H9 (cell line): ENCODE measurements at regions not wholly inside any gene's neighbourhood (a gene's known extent, or its start where the extent isn't known, plus 50 kb on each side); places are given as distances from the start of the nearest gene placed in this dataset.
A peak's percentile ranks its signal among the peaks of the same experiment; 100 is the strongest.

Experiments used
- DNase-seq: peaks from one replicate; pipeline ENCODE4 v3.0.0-alpha.2; 2017
- H2AFZ ChIP-seq: one replicate; pipeline ENCODE4 v1.6.1; 2013; ENCODE audit warnings: mild to moderate bottlenecking, low read length, control low read depth, moderate library complexity
- H2AK5ac ChIP-seq: 2 replicates; pipeline ENCODE4 v1.6.1; 2013; ENCODE audit warnings: low read length, control low read depth, mixed read lengths; ENCODE audit not compliant: insufficient read length
- H2BK120ac ChIP-seq: one replicate; pipeline ENCODE4 v1.6.1; 2013; ENCODE audit warnings: low read depth, mild to moderate bottlenecking, low read length, control low read depth, inconsistent platforms; ENCODE audit not compliant: poor library complexity, severe bottlenecking
- H2BK12ac ChIP-seq: 2 replicates; pipeline ENCODE4 v1.6.1; 2013; ENCODE audit warnings: low read length, control low read depth, mixed read lengths, low read depth; ENCODE audit not compliant: insufficient read length
- H2BK15ac ChIP-seq: 2 replicates; pipeline ENCODE4 v1.6.1; 2013; ENCODE audit warnings: low read depth, low read length, control low read depth
- H2BK20ac ChIP-seq: one replicate; pipeline ENCODE4 v1.6.1; 2013; ENCODE audit warnings: low read depth, mild to moderate bottlenecking, low read length, control low read depth, inconsistent platforms; ENCODE audit not compliant: poor library complexity, severe bottlenecking
- H2BK5ac ChIP-seq: 2 replicates; pipeline ENCODE4 v1.6.1; 2013; ENCODE audit warnings: low read length, control low read depth, mixed read lengths; ENCODE audit not compliant: insufficient read length
- H3K14ac ChIP-seq: 2 replicates; pipeline ENCODE4 v1.6.1; 2013; ENCODE audit warnings: low read length, control low read depth; ENCODE audit not compliant: insufficient read depth
- H3K18ac ChIP-seq: 2 replicates; pipeline ENCODE4 v1.6.1; 2013; ENCODE audit warnings: low read depth, mild to moderate bottlenecking, mixed read lengths, low read length, control low read depth; ENCODE audit not compliant: insufficient read length
- H3K23ac ChIP-seq: 2 replicates; pipeline ENCODE4 v1.6.1; 2013; ENCODE audit warnings: low read length, control low read depth, mixed read lengths, low read depth; ENCODE audit not compliant: insufficient read length
- H3K23me2 ChIP-seq: 2 replicates; pipeline ENCODE4 v1.6.1; 2013; ENCODE audit warnings: low read depth, mild to moderate bottlenecking, mixed read lengths, low read length, control low read depth; ENCODE audit not compliant: insufficient read length, poor library complexity, severe bottlenecking
- H3K27ac ChIP-seq: 2 replicates; pipeline ENCODE4 v1.5.1; 2013; ENCODE audit warnings: low read length, control low read depth, mixed read lengths, low read depth; ENCODE audit not compliant: insufficient read length
- H3K27me3 ChIP-seq: 2 replicates; pipeline ENCODE4 v1.6.1; 2013; ENCODE audit warnings: low read length, control low read depth, inconsistent platforms; ENCODE audit not compliant: insufficient read depth
- H3K4ac ChIP-seq: 2 replicates; pipeline ENCODE4 v1.6.1; 2013; ENCODE audit warnings: low read depth, mild to moderate bottlenecking, control low read depth, inconsistent platforms, low read length, moderate library complexity
- H3K4me1 ChIP-seq: 2 replicates; pipeline ENCODE4 v1.6.1; 2013; ENCODE audit warnings: low read length, control low read depth, inconsistent platforms; ENCODE audit not compliant: insufficient read depth
- H3K4me2 ChIP-seq: 2 replicates; pipeline ENCODE4 v1.6.1; 2013; ENCODE audit warnings: low read length, control low read depth, mixed read lengths; ENCODE audit not compliant: insufficient read length, insufficient read depth
- H3K56ac ChIP-seq: 2 replicates; pipeline ENCODE4 v1.6.1; 2013; ENCODE audit warnings: low read depth, mild to moderate bottlenecking, mixed read lengths, low read length, control low read depth; ENCODE audit not compliant: insufficient read length
- H3K79me1 ChIP-seq: 2 replicates; pipeline ENCODE4 v1.6.1; 2013; ENCODE audit warnings: low read depth, mild to moderate bottlenecking, moderate library complexity, low read length, control low read depth, inconsistent platforms; ENCODE audit not compliant: insufficient read depth, poor library complexity, severe bottlenecking
- H3K79me2 ChIP-seq: 2 replicates; pipeline ENCODE4 v1.6.1; 2013; ENCODE audit warnings: low read length, control low read depth, inconsistent platforms; ENCODE audit not compliant: insufficient read depth
- H3K9ac ChIP-seq: 2 replicates; pipeline ENCODE4 v1.6.1; 2013; ENCODE audit warnings: low read length, control low read depth, mixed read lengths; ENCODE audit not compliant: insufficient read length; ENCODE audit errors: extremely low read depth
- H3K9me3 ChIP-seq: one replicate; pipeline ENCODE4 v1.6.1; 2013; ENCODE audit warnings: low read depth, low read length, inconsistent platforms; ENCODE audit not compliant: control insufficient read depth
- H3T11ph ChIP-seq: one replicate; pipeline ENCODE4 v1.6.1; 2013; ENCODE audit warnings: mild to moderate bottlenecking, low read length, control low read depth, inconsistent platforms
- H4K20me1 ChIP-seq: one replicate; pipeline ENCODE4 v1.6.1; 2013; ENCODE audit not compliant: control insufficient read depth, insufficient read length, insufficient read depth
- H4K5ac ChIP-seq: 2 replicates; pipeline ENCODE4 v1.6.1; 2013; ENCODE audit warnings: low read depth, mild to moderate bottlenecking, mixed read lengths, low read length, control low read depth; ENCODE audit not compliant: insufficient read length
- H4K8ac ChIP-seq: replicated peaks from 2 replicates; pipeline ENCODE4 v1.6.1; 2013; ENCODE audit warnings: low read length, control low read depth, mixed read lengths, low read depth; ENCODE audit not compliant: insufficient read length
- H4K91ac ChIP-seq: 2 replicates; pipeline ENCODE4 v1.6.1; 2013; ENCODE audit warnings: low read depth, mild to moderate bottlenecking, moderate library complexity, mixed read lengths, low read length, control low read depth; ENCODE audit not compliant: insufficient read length
- H3K27ac Mint-ChIP-seq, 3 experiments: 2 replicates in 2 of 3; 3 replicates in 1 of 3; pipeline ENCODE4 v1.8.0; 2020 to 2021; ENCODE audit warnings: mixed read lengths in 3 of 3, mild to moderate bottlenecking in 1 of 3, moderate library complexity in 1 of 3
- H3K27me3 Mint-ChIP-seq: 2 replicates; pipeline ENCODE4 v1.8.0; 2021; ENCODE audit warnings: low read depth, mild to moderate bottlenecking, moderate library complexity, mixed read lengths
- H3K36me3 Mint-ChIP-seq, 3 experiments: 2 replicates in 2 of 3; 3 replicates in 1 of 3; pipeline ENCODE4 v1.8.0; 2020 to 2021; ENCODE audit warnings: low read depth in 3 of 3, mixed read lengths in 3 of 3; ENCODE audit not compliant: insufficient read depth in 1 of 3
- H3K4me1 Mint-ChIP-seq, 2 experiments: 2 replicates each; pipeline ENCODE4 v1.8.0; 2020; ENCODE audit warnings: mixed read lengths in 2 of 2
- H3K4me3 Mint-ChIP-seq, 2 experiments: 2 replicates in 1 of 2; 3 replicates in 1 of 2; pipeline ENCODE4 v1.8.0; 2020 to 2021; ENCODE audit warnings: mild to moderate bottlenecking in 2 of 2, mixed read lengths in 2 of 2, moderate library complexity in 1 of 2
- H3K9me3 Mint-ChIP-seq, 2 experiments: 2 replicates in 1 of 2; 3 replicates in 1 of 2; pipeline ENCODE4 v1.8.0; 2020; ENCODE audit warnings: mild to moderate bottlenecking in 2 of 2, mixed read lengths in 2 of 2, moderate library complexity in 1 of 2
- CTCF ChIP-seq: fragments of 200-600 bp; sonication (generic); conservative IDR thresholded peaks from 3 replicates; pipeline ENCODE4 v1.8.0; 2021; ENCODE audit warnings: antibody characterized with exemption, mild to moderate bottlenecking
- WGBS: extraction: QIAGEN DNeasy Blood & Tissue Kit; methylation state at CpG from one replicate; pipeline ENCODE4 v1.1.7; 2013; ENCODE audit warnings: missing lambda C conversion rate, low lambda C conversion rate, mixed read lengths; ENCODE audit not compliant: insufficient read length; ENCODE audit errors: extremely low coverage; 5-methylcytosine and 5-hydroxymethylcytosine counted together

- no peaks in the 10 kb centered on the region for H4K20me1 ChIP-seq
- no peaks in the 10 kb centered on the region for H3K9me3 ChIP-seq
- H2BK5ac ChIP-seq: no peak overlapping the region
- H3K23me2 ChIP-seq: no peaks in the 10 kb centered on the region
- no peak overlapping the region for H3K4me2 ChIP-seq
- no peak overlapping the region for H3K56ac ChIP-seq
- no peak overlapping the region for H2BK12ac ChIP-seq
- Mint-ChIP-seq H3K27me3 (peaks cover 8% of the 10 kb centered on the region), H3K36me3 (peaks cover 0 to 15% (median 10%) of the 10 kb centered on the region in 3 experiments; a peak in 5 of 7 replicates), H3K4me3 (no peak overlapping the region), H3K9me3 (peaks cover 16% of the 10 kb centered on the region in 2 experiments), H3K4me1 (peaks cover 53 to 71% of the 10 kb centered on the region in 2 experiments), H3K27ac (peak overlapping the region in 2 of 3 experiments; percentile 12 to 20; a peak in 1 of 7 replicates)
- no peak overlapping the region for H2BK20ac ChIP-seq
- H3K4ac ChIP-seq: no peak overlapping the region
- no peak overlapping the region for H3T11ph ChIP-seq
- no peak overlapping the region for H2AK5ac ChIP-seq
- no peak overlapping the region for H3K23ac ChIP-seq
- no peak overlapping the region for H3K14ac ChIP-seq
- no peaks in the 10 kb centered on the region for H3K4me1 ChIP-seq
- H4K91ac ChIP-seq: no peak overlapping the region
- no peak overlapping the region for H2BK120ac ChIP-seq
- H3K79me2 ChIP-seq: no peaks in the 10 kb centered on the region
- no peaks in the 10 kb centered on the region for H3K27me3 ChIP-seq
- no peak for DNase-seq
- H3K79me1 ChIP-seq: no peaks in the 10 kb centered on the region
- no CpG with 5 or more reads among the region's 8 CpGs for WGBS
- no peak overlapping the region for H4K8ac ChIP-seq
- H2BK15ac ChIP-seq: no peak overlapping the region
- no peak overlapping the region for H2AFZ ChIP-seq
- H3K27ac ChIP-seq: no peak overlapping the region
- no peak overlapping the region for H4K5ac ChIP-seq
- no peak overlapping the region for H3K18ac ChIP-seq
- TF ChIP-seq CTCF: no peak
- no peak overlapping the region for H3K9ac ChIP-seq
These were observed 140.5 kb downstream of the ZFP36L2 start for GRCh38 chr2:43085929-43086328.
